ENCODE measurements at regions not wholly inside any gene's neighbourhood (a gene's known extent, or its start where the extent isn't known, plus 50 kb on each side); places are given as distances from the start of the nearest gene placed in this dataset.

GRCh38 chrX:69388526-69388925 is 115.6 kb upstream of the NALF2 start:
- no peak overlapping the region for H3K4me3 Mint-ChIP-seq
- intact Hi-C loops (cut with DNase I, micrococcal nuclease) = loop anchor here in 1 of 2 experiments (5.0 kb wide), 2 partner anchors 561 to 656 kb away; partner anchors contain the start of gene EFNB1
- H3K27ac Mint-ChIP-seq = no peak overlapping the region
- DNase-seq (no peak), ATAC-seq (ENCODE audit: poor library complexity) (no peak)
- H3K27me3 Mint-ChIP-seq = no peaks in the 10 kb centered on the region
- CTCF ChIA-PET = no interaction called here
- Histone ChIP-seq H3K36me3 (ENCODE audit: insufficient read depth, low read length) (no peaks in the 10 kb centered on the region), H3K9me3 (ENCODE audit: control insufficient read depth in 1 of 2, insufficient read depth in 1 of 2, low read length in 2 of 2) (no peaks in the 10 kb centered on the region), H3K4me1 (ENCODE audit: insufficient read depth, low read length) (no peaks in the 10 kb centered on the region), H3K27ac (ENCODE audit: low read depth in 1 of 2, low read length in 2 of 2) (no peak overlapping the region), H3K4me3 (ENCODE audit: low read length) (no peak overlapping the region), H3K27me3 (ENCODE audit: control insufficient read depth in 1 of 2, insufficient read depth in 2 of 2, low read length in 2 of 2) (no peaks in the 10 kb centered on the region)
- TF ChIP-seq CTCF (IDR thresholded peaks at IDR 0.05) = no peak
- H3K9me3 Mint-ChIP-seq = no peaks in the 10 kb centered on the region
- no peaks in the 10 kb centered on the region for H3K36me3 Mint-ChIP-seq (ENCODE audit: low read depth)
- H3K4me1 Mint-ChIP-seq (ENCODE audit: low read depth) = no peaks in the 10 kb centered on the region
- POLR2A ChIA-PET = no interaction called here

DNA sequence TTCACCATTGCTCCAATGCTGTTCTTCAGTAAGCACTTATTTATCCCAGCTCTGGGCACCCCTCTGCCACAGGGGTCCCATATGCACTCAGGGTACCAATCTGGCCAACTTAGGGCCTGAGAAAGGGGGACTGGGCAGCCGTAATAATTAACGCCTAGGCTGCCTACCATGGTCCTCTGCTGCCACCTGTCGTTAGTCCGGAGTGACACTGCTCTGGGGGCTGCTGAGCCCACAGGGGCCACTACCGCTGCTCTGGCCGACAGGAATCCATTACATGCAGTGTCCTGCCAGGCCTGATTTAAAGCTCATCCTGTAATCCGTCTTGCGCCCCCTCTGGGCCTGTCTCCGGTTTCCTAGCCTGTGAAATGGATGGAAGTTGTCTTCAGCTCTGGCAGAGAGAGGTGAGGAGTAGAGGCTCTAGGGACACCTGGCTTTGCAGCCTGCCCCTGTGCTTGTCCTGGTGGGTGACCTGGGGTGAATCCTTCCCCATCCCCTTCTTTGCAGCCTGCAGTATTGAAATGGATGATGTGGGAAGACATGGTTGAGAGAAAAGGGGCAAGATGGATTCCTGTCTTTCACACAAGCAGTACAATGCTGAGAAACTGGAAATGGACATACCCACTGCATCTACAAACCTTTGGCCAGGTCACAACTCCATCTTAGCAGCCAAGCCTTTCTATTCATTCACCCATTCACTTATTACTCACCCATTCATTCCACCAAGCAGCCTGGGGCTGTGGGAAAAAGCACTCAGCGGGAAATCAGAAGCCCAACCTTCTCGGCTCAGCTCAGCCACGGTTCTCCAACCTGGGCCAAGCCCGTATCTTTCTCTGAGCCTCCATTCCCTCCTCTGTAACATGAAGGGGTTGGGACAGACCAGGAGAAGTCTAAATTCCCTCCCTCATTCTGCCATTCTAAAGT is 116.3 kb upstream of the NALF2 start:
- Mint-ChIP-seq H3K36me3 (ENCODE audit: low read depth) (no peaks in the 10 kb centered on the region), H3K27ac (no peak overlapping the region), H3K27me3 (no peaks in the 10 kb centered on the region), H3K4me1 (ENCODE audit: low read depth) (no peaks in the 10 kb centered on the region), H3K9me3 (no peaks in the 10 kb centered on the region), H3K4me3 (no peak overlapping the region)
- ChIA-PET CTCF (interaction anchor here (1.4 kb wide), 1 partner anchor 9 kb away, joined by 3 read pairs; no protein-coding TSS in a partner anchor), POLR2A (no interaction called here)
- no peaks in the 10 kb centered on the region for H3K36me3 ChIP-seq (ENCODE audit: insufficient read depth, low read length)
- TF ChIP-seq CTCF (IDR thresholded peaks at IDR 0.05) = peak; percentile 12
- DNase-seq = peak in 12 of 14 experiments; percentile 0 to 46 (median 14)
- H3K27ac ChIP-seq (ENCODE audit: low read depth in 1 of 2, low read length in 2 of 2) = no peak overlapping the region
- no peak overlapping the region for H3K4me3 ChIP-seq (ENCODE audit: low read length)
- no peak for ATAC-seq (ENCODE audit: poor library complexity)
- no peaks in the 10 kb centered on the region for H3K27me3 ChIP-seq (ENCODE audit: control insufficient read depth in 1 of 2, insufficient read depth in 2 of 2, low read length in 2 of 2)
- no peaks in the 10 kb centered on the region for H3K9me3 ChIP-seq (ENCODE audit: control insufficient read depth in 1 of 2, insufficient read depth in 1 of 2, low read length in 2 of 2)
- intact Hi-C loops (cut with DNase I, micrococcal nuclease) = loop anchor here in 1 of 2 experiments (5.0 kb wide), 2 partner anchors 561 to 656 kb away; partner anchors contain the start of gene EFNB1
- no peaks in the 10 kb centered on the region for H3K4me1 ChIP-seq (ENCODE audit: insufficient read depth, low read length)

GRCh38 chrX:69386681-69387080 is 117.4 kb upstream of the NALF2 start:
- intact Hi-C loops (cut with DNase I, micrococcal nuclease) = loop anchor here in 1 of 2 experiments (5.0 kb wide), 2 partner anchors 559 to 654 kb away; partner anchors contain the start of gene EFNB1

More at GRCh38 chrX:69386681-69387080, 117.4 kb upstream of the NALF2 start:
- TF ChIP-seq CTCF (IDR thresholded peaks at IDR 0.05) = no peak
- ChIA-PET POLR2A (no interaction called here), CTCF (interaction anchor here (1.4 kb wide), 1 partner anchor 8 kb away, joined by 3 read pairs; no protein-coding TSS in a partner anchor)
- ATAC-seq (ENCODE audit: poor library complexity) (no peak), DNase-seq (no peak)
- Histone ChIP-seq H3K9me3 (ENCODE audit: control insufficient read depth in 1 of 2, insufficient read depth in 1 of 2, low read length in 2 of 2) (no peaks in the 10 kb centered on the region), H3K27ac (ENCODE audit: low read depth in 1 of 2, low read length in 2 of 2) (no peak overlapping the region), H3K4me1 (ENCODE audit: insufficient read depth, low read length) (no peaks in the 10 kb centered on the region), H3K27me3 (ENCODE audit: control insufficient read depth in 1 of 2, insufficient read depth in 2 of 2, low read length in 2 of 2) (no peaks in the 10 kb centered on the region), H3K36me3 (ENCODE audit: insufficient read depth, low read length) (no peaks in the 10 kb centered on the region), H3K4me3 (ENCODE audit: low read length) (no peak overlapping the region)
- Mint-ChIP-seq H3K27me3 (no peaks in the 10 kb centered on the region), H3K36me3 (ENCODE audit: low read depth) (no peaks in the 10 kb centered on the region), H3K4me3 (no peak overlapping the region), H3K4me1 (ENCODE audit: low read depth) (no peaks in the 10 kb centered on the region), H3K27ac (no peak overlapping the region), H3K9me3 (no peaks in the 10 kb centered on the region)
